HepG2 (cell line): ENCODE measurements at regions not wholly inside any gene's neighbourhood (a gene's known extent, or its start where the extent isn't known, plus 50 kb on each side); places are given as distances from the start of the nearest gene placed in this dataset.

ENCODE experiments used
- ARNTL ChIP-seq: sonication (generic); formaldehyde crosslinking; IDR thresholded peaks from 2 replicates; pipeline ENCODE4 v1.4.0; 2020; ENCODE audit warnings: mild to moderate bottlenecking, missing genetic modification reagents
- KAT8 ChIP-seq: IDR thresholded peaks from 2 replicates; pipeline ENCODE4 v1.6.1; 2016; ENCODE audit warnings: missing genetic modification reagents, missing compliant biosample characterization
- KLF15 ChIP-seq: sonication (generic); formaldehyde crosslinking; IDR thresholded peaks from 2 replicates; pipeline ENCODE4 v1.8.1; 2023; ENCODE audit warnings: borderline replicate concordance, mild to moderate bottlenecking, inconsistent platforms, missing genetic modification reagents, mixed read lengths
- MTERF4 ChIP-seq: sonication (generic); formaldehyde crosslinking; IDR thresholded peaks from 2 replicates; pipeline ENCODE4 v1.8.0; 2023; ENCODE audit warnings: mild to moderate bottlenecking, missing genetic modification reagents
- MZF1 ChIP-seq: sonication (generic); formaldehyde crosslinking; IDR thresholded peaks from 2 replicates; pipeline ENCODE4 v1.8.1; 2023; ENCODE audit warnings: mild to moderate bottlenecking, missing genetic modification reagents, borderline replicate concordance
- POLR2A ChIP-seq, 2 experiments: IDR thresholded peaks; 2 replicates each; pipeline ENCODE4 v1.6.1; 2011; ENCODE audit warnings: low read depth in 2 of 2, low read length in 2 of 2, mild to moderate bottlenecking in 1 of 2, moderate library complexity in 1 of 2; ENCODE audit not compliant: insufficient read depth in 1 of 2
- REST ChIP-seq, 2 experiments: IDR thresholded peaks; 2 replicates each; pipeline ENCODE4 v1.6.1; 2011 to 2012; ENCODE audit warnings: low read length in 2 of 2, borderline replicate concordance in 1 of 2, low read depth in 1 of 2, mild to moderate bottlenecking in 1 of 2, moderate library complexity in 1 of 2
- SCMH1 ChIP-seq: sonication (generic); formaldehyde crosslinking; IDR thresholded peaks from 2 replicates; pipeline ENCODE4 v1.9.0; 2021; ENCODE audit warnings: missing genetic modification reagents, mild to moderate bottlenecking, borderline replicate concordance
- SMC3 ChIP-seq: IDR thresholded peaks from 2 replicates; pipeline ENCODE4 v1.6.1; 2011; ENCODE audit warnings: low read length, improper control_type of control experiment
- ZNF296 ChIP-seq: sonication (generic); formaldehyde crosslinking; conservative IDR thresholded peaks from 2 replicates; pipeline ENCODE4 v1.5.0; 2020; ENCODE audit warnings: mild to moderate bottlenecking, missing genetic modification reagents
- ZNF30 ChIP-seq: sonication (generic); formaldehyde crosslinking; IDR thresholded peaks from 2 replicates; pipeline ENCODE4 v1.5.0; 2020; ENCODE audit warnings: mild to moderate bottlenecking, missing genetic modification reagents
- ZNF407 ChIP-seq: sonication (generic); formaldehyde crosslinking; IDR thresholded peaks from one replicate; pipeline ENCODE4 v1.5.1; 2020; ENCODE audit warnings: mild to moderate bottlenecking, missing genetic modification reagents; ENCODE audit errors: not compliant biosample characterization
- ZNF639 ChIP-seq: conservative IDR thresholded peaks from 2 replicates; pipeline ENCODE4 v1.6.1; 2018; ENCODE audit warnings: missing genetic modification reagents
- ZNF704 ChIP-seq: sonication (generic); formaldehyde crosslinking; IDR thresholded peaks from 2 replicates; pipeline ENCODE4 v1.8.1; 2023; ENCODE audit warnings: mild to moderate bottlenecking, inconsistent platforms, moderate library complexity, missing genetic modification reagents, borderline replicate concordance

GRCh38 chr6:90905351-90905750 is 318.5 kb upstream of the MAP3K7 start:
- no peak for TF ChIP-seq POLR2A (IDR thresholded peaks at IDR 0.05; ENCODE audit: insufficient read depth in 1 of 2, low read depth in 2 of 2, low read length in 2 of 2)
- TF ChIP-seq MZF1 (CRISPR knock-in tag) = no peak
- TF ChIP-seq ZNF296 (CRISPR knock-in tag) = no peak
- no peak for TF ChIP-seq ZNF30 (CRISPR knock-in tag)
- no peak for TF ChIP-seq KAT8 (CRISPR knock-in tag)
- TF ChIP-seq ZNF704 (CRISPR knock-in tag) = no peak
- no peak for TF ChIP-seq ZNF407
- no peak for TF ChIP-seq SCMH1 (CRISPR knock-in tag)
- no peak for TF ChIP-seq ARNTL (CRISPR knock-in tag)
- TF ChIP-seq ZNF639 (CRISPR knock-in tag) = no peak
- TF ChIP-seq REST (IDR thresholded peaks at IDR 0.05; ENCODE audit: borderline replicate concordance in 1 of 2, low read depth in 1 of 2, low read length in 2 of 2) = no peak
- TF ChIP-seq MTERF4 = no peak
- TF ChIP-seq KLF15 = no peak
- TF ChIP-seq SMC3 = no peak
